Sigmoid colon (tissue), 4 donors: ENCODE measurements at regions not wholly inside any gene's neighbourhood (a gene's known extent, or its start where the extent isn't known, plus 50 kb on each side); places are given as distances from the start of the nearest gene placed in this dataset.
"Not testable (repeated sequence)": the region's sequence is repeated elsewhere in the genome, so short reads cannot be mapped to it uniquely, and the experiment has no call there.

Source experiments
- POLR2A ChIP-seq, 2 donors: fragments of 450-650 bp; IDR thresholded peaks; one replicate each; pipeline ENCODE4 v1.6.1; 2016; ENCODE audit warnings: antibody characterized with exemption in 2 of 2, mild to moderate bottlenecking in 2 of 2, moderate library complexity in 2 of 2
- POLR2AphosphoS5 ChIP-seq, 4 donors: sonication (generic); formaldehyde crosslinking; IDR thresholded peaks; one replicate each; pipeline ENCODE4 v1.6.1; 2017; ENCODE audit warnings: antibody characterized with exemption in 4 of 4
- TF ChIP-seq, protein P1 (sequence below), 4 experiments: fragments of 450-650 bp in 3 of 4; fragments of 200-600 bp in 1 of 4; IDR thresholded peaks; one replicate each; pipeline ENCODE4 v1.5.1; 2016 to 2019; ENCODE audit warnings: antibody characterized with exemption in 4 of 4, mild to moderate bottlenecking in 3 of 4, moderate library complexity in 2 of 4

DNA sequence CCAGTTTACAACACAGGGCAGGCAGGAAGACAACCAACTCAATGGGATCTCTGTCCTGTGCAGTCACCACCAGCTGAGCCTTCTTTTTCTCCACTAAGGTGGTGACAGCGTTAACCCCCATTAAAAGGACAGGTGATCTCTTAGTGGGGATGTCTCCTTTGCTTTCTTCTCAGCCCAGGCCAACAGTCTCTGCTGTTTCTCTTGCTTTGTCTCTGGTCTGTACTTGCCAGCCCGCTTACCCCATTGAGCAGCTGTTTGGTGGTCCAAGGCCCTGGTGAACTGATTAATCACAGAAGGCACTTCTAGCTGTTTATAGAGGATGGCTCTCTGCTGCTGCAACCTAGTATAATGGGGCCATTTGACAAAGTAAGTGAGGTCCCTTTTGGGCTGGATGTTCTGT is 523.9 kb upstream of the TPTE start:
- TF ChIP-seq POLR2AphosphoS5, POLR2A (IDR thresholded peaks at IDR 0.05): not testable (repeated sequence)
- TF ChIP-seq, protein P1, sequence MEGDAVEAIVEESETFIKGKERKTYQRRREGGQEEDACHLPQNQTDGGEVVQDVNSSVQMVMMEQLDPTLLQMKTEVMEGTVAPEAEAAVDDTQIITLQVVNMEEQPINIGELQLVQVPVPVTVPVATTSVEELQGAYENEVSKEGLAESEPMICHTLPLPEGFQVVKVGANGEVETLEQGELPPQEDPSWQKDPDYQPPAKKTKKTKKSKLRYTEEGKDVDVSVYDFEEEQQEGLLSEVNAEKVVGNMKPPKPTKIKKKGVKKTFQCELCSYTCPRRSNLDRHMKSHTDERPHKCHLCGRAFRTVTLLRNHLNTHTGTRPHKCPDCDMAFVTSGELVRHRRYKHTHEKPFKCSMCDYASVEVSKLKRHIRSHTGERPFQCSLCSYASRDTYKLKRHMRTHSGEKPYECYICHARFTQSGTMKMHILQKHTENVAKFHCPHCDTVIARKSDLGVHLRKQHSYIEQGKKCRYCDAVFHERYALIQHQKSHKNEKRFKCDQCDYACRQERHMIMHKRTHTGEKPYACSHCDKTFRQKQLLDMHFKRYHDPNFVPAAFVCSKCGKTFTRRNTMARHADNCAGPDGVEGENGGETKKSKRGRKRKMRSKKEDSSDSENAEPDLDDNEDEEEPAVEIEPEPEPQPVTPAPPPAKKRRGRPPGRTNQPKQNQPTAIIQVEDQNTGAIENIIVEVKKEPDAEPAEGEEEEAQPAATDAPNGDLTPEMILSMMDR (IDR thresholded peaks at IDR 0.05): not testable (repeated sequence)
